GM18517 (cell line): ENCODE measurements at regions not wholly inside any gene's neighbourhood (a gene's known extent, or its start where the extent isn't known, plus 50 kb on each side); places are given as distances from the start of the nearest gene placed in this dataset.

Experiments
- ATAC-seq: cut with Tn5 transposase; IDR thresholded peaks from one replicate; pipeline ENCODE4 v1.9.1; 2021; ENCODE audit warnings: mild to moderate bottlenecking, moderate library complexity; ENCODE audit not compliant: unreplicated experiment

- ATAC-seq: no peak
Measured at GRCh38 chr11:106212081-106212480, 134.6 kb downstream of the AASDHPPT start.

GRCh38 chr11:106216281-106216680 lies 138.8 kb downstream of the AASDHPPT start:
- no peak for ATAC-seq

- ATAC-seq: no peak
Measured at GRCh38 chr11:106217456-106217855, 140.0 kb downstream of the AASDHPPT start.

GRCh38 chr11:106218106-106218505 lies 140.6 kb downstream of the AASDHPPT start:
- ATAC-seq: no peak

- no peak for ATAC-seq
Measured at GRCh38 chr11:106222626-106223025, 145.2 kb downstream of the AASDHPPT start.

GRCh38 chr11:106224172-106224571 lies 146.7 kb downstream of the AASDHPPT start:
- ATAC-seq: no peak

- ATAC-seq: no peak
Measured at GRCh38 chr11:106228996-106229395, 151.5 kb downstream of the AASDHPPT start.

GRCh38 chr11:106231591-106231990 lies 154.1 kb downstream of the AASDHPPT start:
- no peak for ATAC-seq

GRCh38 chr11:106233191-106233590 lies 155.7 kb downstream of the AASDHPPT start:
- no peak for ATAC-seq

- no peak for ATAC-seq
Measured at GRCh38 chr11:106234794-106235193, 157.3 kb downstream of the AASDHPPT start.

GRCh38 chr11:106236295-106236694 lies 158.8 kb downstream of the AASDHPPT start:
- no peak for ATAC-seq

- no peak for ATAC-seq
Measured at GRCh38 chr11:106238704-106239360, 161.4 kb downstream of the AASDHPPT start.

GRCh38 chr11:106241601-106242257 lies 164.3 kb downstream of the AASDHPPT start:
- ATAC-seq: no peak

- ATAC-seq: no peak
Measured at GRCh38 chr11:106242718-106243415, 165.4 kb downstream of the AASDHPPT start.

GRCh38 chr11:106246495-106246894 lies 169.0 kb downstream of the AASDHPPT start:
- ATAC-seq: no peak

GRCh38 chr11:106249617-106250239 lies 172.3 kb downstream of the AASDHPPT start:
- ATAC-seq: no peak

- no peak for ATAC-seq
Measured at GRCh38 chr11:106262852-106263251, 185.4 kb downstream of the AASDHPPT start.

- ATAC-seq: no peak
Measured at GRCh38 chr11:106263527-106263926, 186.1 kb downstream of the AASDHPPT start.

- ATAC-seq: no peak
Measured at GRCh38 chr11:106271086-106271485, 193.6 kb downstream of the AASDHPPT start.

- no peak for ATAC-seq
Measured at GRCh38 chr11:106271686-106272085, 194.2 kb downstream of the AASDHPPT start.

GRCh38 chr11:106275151-106275550 lies 197.7 kb downstream of the AASDHPPT start:
- no peak for ATAC-seq

GRCh38 chr11:106276126-106276525 lies 198.7 kb downstream of the AASDHPPT start:
- ATAC-seq: no peak
